22Rv1 (cell line): ENCODE measurements at regions not wholly inside any gene's neighbourhood (a gene's known extent, or its start where the extent isn't known, plus 50 kb on each side); places are given as distances from the start of the nearest gene placed in this dataset.

Experiments
- H3K27ac ChIP-seq: fragments of 450-650 bp; 2 replicates; pipeline ENCODE4 v1.5.1; 2017
- CTCF ChIP-seq: fragments of 450-650 bp; IDR thresholded peaks from 2 replicates; pipeline ENCODE4 v1.5.1; 2017; ENCODE audit warnings: mild to moderate bottlenecking
- ZFX ChIP-seq: fragments of 450-650 bp; IDR thresholded peaks from 2 replicates; pipeline ENCODE4 v1.6.1; 2017; ENCODE audit warnings: antibody characterized with exemption, borderline replicate concordance

- no peak overlapping the region for H3K27ac ChIP-seq
- TF ChIP-seq CTCF (no peak), ZFX (no peak)
Observed at GRCh38 chr2:122117371-122117770, 361.9 kb downstream of the TSN start.

GRCh38 chr2:122129399-122129798, 373.9 kb downstream of the TSN start:
- TF ChIP-seq ZFX (no peak), CTCF (no peak)
- H3K27ac ChIP-seq = no peak overlapping the region

GRCh38 chr2:122132147-122132691, 376.8 kb downstream of the TSN start:
- no peak overlapping the region for H3K27ac ChIP-seq
- TF ChIP-seq CTCF = no peak
- TF ChIP-seq ZFX = no peak

GRCh38 chr2:122135021-122135937, 379.8 kb downstream of the TSN start:
- TF ChIP-seq ZFX (no peak), CTCF (no peak)
- H3K27ac ChIP-seq = no peak overlapping the region

GRCh38 chr2:122136056-122136455, 380.6 kb downstream of the TSN start:
- H3K27ac ChIP-seq = no peak overlapping the region
- TF ChIP-seq ZFX = no peak
- TF ChIP-seq CTCF = no peak

GRCh38 chr2:122138561-122138960, 383.1 kb downstream of the TSN start:
- H3K27ac ChIP-seq = no peak overlapping the region
- TF ChIP-seq CTCF (no peak), ZFX (no peak)

GRCh38 chr2:122139739-122140420, 384.4 kb downstream of the TSN start:
- TF ChIP-seq ZFX (no peak), CTCF (no peak)
- H3K27ac ChIP-seq = no peak overlapping the region
